ENCODE measurements at regions not wholly inside any gene's neighbourhood (a gene's known extent, or its start where the extent isn't known, plus 50 kb on each side); places are given as distances from the start of the nearest gene placed in this dataset.
"Not testable (repeated sequence)": the region's sequence is repeated elsewhere in the genome, so short reads cannot be mapped to it uniquely, and the experiment has no call there.

DNA sequence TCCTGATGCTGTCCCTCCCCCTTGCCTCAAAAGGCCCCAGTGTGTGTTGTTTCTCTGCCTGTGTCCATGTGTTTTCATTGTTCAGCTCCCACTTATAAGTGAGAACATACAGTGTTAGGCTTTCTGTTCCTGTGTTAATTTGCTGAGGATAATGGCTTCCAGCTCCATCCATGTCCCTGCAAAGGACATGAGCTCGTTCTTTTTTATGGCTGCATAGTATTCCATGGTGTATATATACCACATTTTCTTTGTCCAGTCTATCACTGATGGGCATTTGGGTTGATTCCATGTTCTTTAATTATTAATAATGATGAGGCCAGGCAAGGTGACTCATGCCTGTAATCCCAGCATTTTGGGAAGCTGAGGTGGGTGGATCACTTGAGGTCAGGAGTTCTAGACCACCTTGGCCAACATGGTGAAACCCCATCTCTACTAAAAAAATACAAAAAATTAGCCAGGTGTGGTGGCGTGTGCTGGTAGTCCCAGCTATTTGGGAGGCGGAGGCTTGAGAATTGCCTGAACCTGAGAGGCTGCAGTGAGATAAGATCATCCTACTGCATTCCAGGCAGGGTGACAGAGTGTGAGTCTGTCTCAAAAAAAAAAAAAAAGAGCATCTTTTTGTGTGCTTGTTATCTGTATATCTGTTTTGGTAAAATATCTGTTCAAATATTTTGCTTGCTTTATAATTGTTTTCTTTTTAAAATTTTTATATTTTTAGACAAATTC, 78.0 kb upstream of the CLINT1 start:
- TF ChIP-seq POLR2A (IDR thresholded peaks at IDR 0.05) = not testable (repeated sequence)
- TF ChIP-seq, protein P1, sequence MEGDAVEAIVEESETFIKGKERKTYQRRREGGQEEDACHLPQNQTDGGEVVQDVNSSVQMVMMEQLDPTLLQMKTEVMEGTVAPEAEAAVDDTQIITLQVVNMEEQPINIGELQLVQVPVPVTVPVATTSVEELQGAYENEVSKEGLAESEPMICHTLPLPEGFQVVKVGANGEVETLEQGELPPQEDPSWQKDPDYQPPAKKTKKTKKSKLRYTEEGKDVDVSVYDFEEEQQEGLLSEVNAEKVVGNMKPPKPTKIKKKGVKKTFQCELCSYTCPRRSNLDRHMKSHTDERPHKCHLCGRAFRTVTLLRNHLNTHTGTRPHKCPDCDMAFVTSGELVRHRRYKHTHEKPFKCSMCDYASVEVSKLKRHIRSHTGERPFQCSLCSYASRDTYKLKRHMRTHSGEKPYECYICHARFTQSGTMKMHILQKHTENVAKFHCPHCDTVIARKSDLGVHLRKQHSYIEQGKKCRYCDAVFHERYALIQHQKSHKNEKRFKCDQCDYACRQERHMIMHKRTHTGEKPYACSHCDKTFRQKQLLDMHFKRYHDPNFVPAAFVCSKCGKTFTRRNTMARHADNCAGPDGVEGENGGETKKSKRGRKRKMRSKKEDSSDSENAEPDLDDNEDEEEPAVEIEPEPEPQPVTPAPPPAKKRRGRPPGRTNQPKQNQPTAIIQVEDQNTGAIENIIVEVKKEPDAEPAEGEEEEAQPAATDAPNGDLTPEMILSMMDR (IDR thresholded peaks at IDR 0.05) = not testable (repeated sequence)
